Neural crest cell (in vitro differentiated cells): ENCODE measurements at regions not wholly inside any gene's neighbourhood (a gene's known extent, or its start where the extent isn't known, plus 50 kb on each side); places are given as distances from the start of the nearest gene placed in this dataset.

Experiments used
- DNase-seq: peaks from one replicate; pipeline ENCODE4 v3.0.0; 2021; ENCODE audit warnings: low read depth, mixed read lengths, low spot score
- H3K27ac Mint-ChIP-seq: one replicate; pipeline ENCODE4 v1.8.0; 2021; ENCODE audit warnings: mild to moderate bottlenecking, mixed read lengths; ENCODE audit not compliant: unreplicated experiment
- H3K27me3 Mint-ChIP-seq: 2 replicates; pipeline ENCODE4 v1.8.0; 2021; ENCODE audit warnings: low read depth, mild to moderate bottlenecking, mixed read lengths
- H3K36me3 Mint-ChIP-seq: 2 replicates; pipeline ENCODE4 v1.8.0; 2021; ENCODE audit warnings: low read depth, mild to moderate bottlenecking, mixed read lengths
- H3K4me1 Mint-ChIP-seq: 2 replicates; pipeline ENCODE4 v1.8.0; 2021; ENCODE audit warnings: mixed read lengths
- H3K4me3 Mint-ChIP-seq: one replicate; pipeline ENCODE4 v1.8.0; 2021; ENCODE audit warnings: mild to moderate bottlenecking, mixed read lengths
- H3K9me3 Mint-ChIP-seq: 2 replicates; pipeline ENCODE4 v1.8.0; 2021; ENCODE audit warnings: mixed read lengths
- CTCF ChIP-seq: fragments of 200-600 bp; sonication (generic); conservative IDR thresholded peaks from 2 replicates; pipeline ENCODE4 v1.5.0; 2021; ENCODE audit warnings: antibody characterized with exemption, mild to moderate bottlenecking

GRCh38 chr5:155239803-155240202 lies 226.2 kb downstream of the KIF4B start:
- H3K4me3 Mint-ChIP-seq, result no peak overlapping the region
- no peak for TF ChIP-seq CTCF
- H3K27me3 Mint-ChIP-seq, result peaks cover 2% of the 10 kb centered on the region
- no peak overlapping the region for H3K27ac Mint-ChIP-seq
- H3K4me1 Mint-ChIP-seq, result no peaks in the 10 kb centered on the region
- peaks cover 12% of the 10 kb centered on the region for H3K9me3 Mint-ChIP-seq
- H3K36me3 Mint-ChIP-seq, result no peaks in the 10 kb centered on the region
- no peak for DNase-seq

GRCh38 chr5:155250596-155250995 lies 237.0 kb downstream of the KIF4B start:
- peaks cover 5% of the 10 kb centered on the region for H3K4me1 Mint-ChIP-seq
- peaks cover 4% of the 10 kb centered on the region for H3K27me3 Mint-ChIP-seq

GRCh38 chr5:155252025-155252424 lies 238.5 kb downstream of the KIF4B start:
- Mint-ChIP-seq H3K27ac (no peak overlapping the region), H3K9me3 (no peaks in the 10 kb centered on the region), H3K4me3 (no peak overlapping the region), H3K27me3 (no peaks in the 10 kb centered on the region), H3K36me3 (no peaks in the 10 kb centered on the region), H3K4me1 (peaks cover 5% of the 10 kb centered on the region)
- no peak for DNase-seq
- no peak for TF ChIP-seq CTCF

More at GRCh38 chr5:155250596-155250995, 237.0 kb downstream of the KIF4B start:
- no peak for TF ChIP-seq CTCF
- Mint-ChIP-seq H3K36me3 (no peaks in the 10 kb centered on the region), H3K27ac (no peak overlapping the region), H3K9me3 (no peaks in the 10 kb centered on the region), H3K4me3 (no peak overlapping the region)
- no peak for DNase-seq

GRCh38 chr5:155252717-155253116 lies 239.2 kb downstream of the KIF4B start:
- no peak for DNase-seq
- no peak for TF ChIP-seq CTCF
- no peak overlapping the region for H3K4me3 Mint-ChIP-seq
- H3K9me3 Mint-ChIP-seq, result no peaks in the 10 kb centered on the region
- H3K4me1 Mint-ChIP-seq, result peaks cover 5% of the 10 kb centered on the region
- H3K36me3 Mint-ChIP-seq, result no peaks in the 10 kb centered on the region
- H3K27me3 Mint-ChIP-seq, result no peaks in the 10 kb centered on the region
- no peak overlapping the region for H3K27ac Mint-ChIP-seq

GRCh38 chr5:155254399-155254798 lies 240.8 kb downstream of the KIF4B start:
- H3K36me3 Mint-ChIP-seq, result no peaks in the 10 kb centered on the region
- DNase-seq, result no peak
- H3K4me3 Mint-ChIP-seq, result no peak overlapping the region
- H3K4me1 Mint-ChIP-seq, result peaks cover 5% of the 10 kb centered on the region
- no peak for TF ChIP-seq CTCF
- H3K9me3 Mint-ChIP-seq, result no peaks in the 10 kb centered on the region
- no peak overlapping the region for H3K27ac Mint-ChIP-seq
- no peaks in the 10 kb centered on the region for H3K27me3 Mint-ChIP-seq

GRCh38 chr5:155258161-155258560 lies 244.6 kb downstream of the KIF4B start:
- H3K27ac Mint-ChIP-seq, result no peak overlapping the region
- TF ChIP-seq CTCF, result no peak
- no peaks in the 10 kb centered on the region for H3K4me1 Mint-ChIP-seq
- no peaks in the 10 kb centered on the region for H3K36me3 Mint-ChIP-seq
- H3K27me3 Mint-ChIP-seq, result no peaks in the 10 kb centered on the region
- H3K9me3 Mint-ChIP-seq, result no peaks in the 10 kb centered on the region
- no peak overlapping the region for H3K4me3 Mint-ChIP-seq
- DNase-seq, result no peak
